Glutamatergic neuron (in vitro differentiated cells): ENCODE measurements at regions not wholly inside any gene's neighbourhood (a gene's known extent, or its start where the extent isn't known, plus 50 kb on each side); places are given as distances from the start of the nearest gene placed in this dataset.
"Not testable (repeated sequence)": the region's sequence is repeated elsewhere in the genome, so short reads cannot be mapped to it uniquely, and the experiment has no call there.

ENCODE experiments used
- DNase-seq: peaks from one replicate; pipeline ENCODE4 v3.0.0; 2022
- H3K27ac Mint-ChIP-seq: one replicate; pipeline ENCODE4 v1.8.0; 2020; ENCODE audit warnings: mild to moderate bottlenecking, mixed read lengths, inconsistent platforms; ENCODE audit not compliant: unreplicated experiment
- H3K27me3 Mint-ChIP-seq: one replicate; pipeline ENCODE4 v1.8.0; 2020; ENCODE audit warnings: mild to moderate bottlenecking, moderate library complexity, mixed read lengths, inconsistent platforms; ENCODE audit not compliant: unreplicated experiment
- H3K36me3 Mint-ChIP-seq: one replicate; pipeline ENCODE4 v1.8.0; 2020; ENCODE audit warnings: mild to moderate bottlenecking, mixed read lengths, inconsistent platforms; ENCODE audit not compliant: unreplicated experiment
- H3K4me1 Mint-ChIP-seq: one replicate; pipeline ENCODE4 v1.8.0; 2020; ENCODE audit warnings: mild to moderate bottlenecking, low read depth, mixed read lengths, inconsistent platforms; ENCODE audit not compliant: unreplicated experiment
- H3K4me3 Mint-ChIP-seq: one replicate; pipeline ENCODE4 v1.8.0; 2020; ENCODE audit warnings: mild to moderate bottlenecking, mixed read lengths, inconsistent platforms; ENCODE audit not compliant: unreplicated experiment
- H3K9me3 Mint-ChIP-seq: one replicate; pipeline ENCODE4 v1.8.0; 2020; ENCODE audit warnings: mild to moderate bottlenecking, moderate library complexity, mixed read lengths, inconsistent platforms; ENCODE audit not compliant: unreplicated experiment
- TF ChIP-seq, protein P1 (sequence below): fragments of 200-600 bp; sonication (generic); IDR thresholded peaks from one replicate; pipeline ENCODE4 v1.5.0; 2021; ENCODE audit not compliant: partially characterized antibody, unreplicated experiment

DNA sequence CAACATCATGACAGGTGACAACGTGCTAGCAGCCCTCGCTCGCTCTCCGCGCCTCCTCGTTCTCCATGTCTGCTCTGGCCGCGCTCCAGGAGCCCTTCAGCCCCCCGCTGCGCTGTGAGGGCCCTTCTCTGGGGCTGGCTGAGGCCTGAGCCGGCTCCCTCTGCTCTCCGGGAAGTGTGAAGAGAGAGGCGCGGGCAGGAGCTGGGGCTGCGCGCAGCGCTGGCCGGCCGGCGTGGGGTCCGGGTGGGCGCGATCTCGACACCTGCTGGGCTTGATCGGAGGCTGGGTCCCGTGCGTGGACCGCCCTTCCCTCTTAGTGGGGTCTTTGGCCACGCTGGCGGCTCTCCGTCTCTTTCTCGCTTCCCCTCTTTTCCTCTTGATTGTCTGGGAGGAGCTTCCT is 195.5 kb downstream of the ANKRD30BL start:
- Mint-ChIP-seq H3K4me1 (no peaks in the 10 kb centered on the region), H3K27ac (no peak overlapping the region), H3K27me3 (no peaks in the 10 kb centered on the region), H3K4me3 (no peak overlapping the region), H3K9me3 (no peaks in the 10 kb centered on the region), H3K36me3 (no peaks in the 10 kb centered on the region)
- no peak for DNase-seq
- TF ChIP-seq, protein P1, sequence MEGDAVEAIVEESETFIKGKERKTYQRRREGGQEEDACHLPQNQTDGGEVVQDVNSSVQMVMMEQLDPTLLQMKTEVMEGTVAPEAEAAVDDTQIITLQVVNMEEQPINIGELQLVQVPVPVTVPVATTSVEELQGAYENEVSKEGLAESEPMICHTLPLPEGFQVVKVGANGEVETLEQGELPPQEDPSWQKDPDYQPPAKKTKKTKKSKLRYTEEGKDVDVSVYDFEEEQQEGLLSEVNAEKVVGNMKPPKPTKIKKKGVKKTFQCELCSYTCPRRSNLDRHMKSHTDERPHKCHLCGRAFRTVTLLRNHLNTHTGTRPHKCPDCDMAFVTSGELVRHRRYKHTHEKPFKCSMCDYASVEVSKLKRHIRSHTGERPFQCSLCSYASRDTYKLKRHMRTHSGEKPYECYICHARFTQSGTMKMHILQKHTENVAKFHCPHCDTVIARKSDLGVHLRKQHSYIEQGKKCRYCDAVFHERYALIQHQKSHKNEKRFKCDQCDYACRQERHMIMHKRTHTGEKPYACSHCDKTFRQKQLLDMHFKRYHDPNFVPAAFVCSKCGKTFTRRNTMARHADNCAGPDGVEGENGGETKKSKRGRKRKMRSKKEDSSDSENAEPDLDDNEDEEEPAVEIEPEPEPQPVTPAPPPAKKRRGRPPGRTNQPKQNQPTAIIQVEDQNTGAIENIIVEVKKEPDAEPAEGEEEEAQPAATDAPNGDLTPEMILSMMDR: no peak

DNA sequence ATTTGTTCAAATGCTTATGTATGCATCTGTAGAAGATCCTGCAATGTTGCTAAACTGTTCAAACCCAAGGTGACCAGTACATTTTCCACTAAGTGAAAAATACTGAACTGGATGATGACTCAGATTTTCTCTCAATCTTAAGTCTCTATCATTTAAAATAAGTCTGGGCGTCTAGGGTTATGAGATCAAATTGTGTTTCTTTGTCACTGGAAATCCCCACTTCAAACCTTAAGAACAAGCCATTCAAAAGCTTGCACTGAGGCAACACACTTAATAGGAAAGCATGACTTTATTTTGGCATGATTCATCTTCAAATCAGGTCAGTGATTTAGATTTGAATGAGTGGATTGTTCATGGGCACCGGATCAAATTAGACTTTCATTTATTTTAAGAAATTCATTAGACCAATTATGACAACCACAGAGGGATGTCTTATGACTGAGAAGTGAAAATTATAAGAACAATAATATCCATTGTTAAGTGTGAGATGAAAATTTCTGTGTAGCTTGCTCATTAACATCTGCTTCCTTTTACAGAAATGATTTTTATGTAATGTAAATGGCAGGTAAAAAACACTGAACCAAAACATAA is 203.6 kb downstream of the ANKRD30BL start:
- not testable (repeated sequence) for DNase-seq, H3K36me3 Mint-ChIP-seq, H3K27ac Mint-ChIP-seq, H3K9me3 Mint-ChIP-seq, H3K4me1 Mint-ChIP-seq, H3K4me3 Mint-ChIP-seq, H3K27me3 Mint-ChIP-seq

DNA sequence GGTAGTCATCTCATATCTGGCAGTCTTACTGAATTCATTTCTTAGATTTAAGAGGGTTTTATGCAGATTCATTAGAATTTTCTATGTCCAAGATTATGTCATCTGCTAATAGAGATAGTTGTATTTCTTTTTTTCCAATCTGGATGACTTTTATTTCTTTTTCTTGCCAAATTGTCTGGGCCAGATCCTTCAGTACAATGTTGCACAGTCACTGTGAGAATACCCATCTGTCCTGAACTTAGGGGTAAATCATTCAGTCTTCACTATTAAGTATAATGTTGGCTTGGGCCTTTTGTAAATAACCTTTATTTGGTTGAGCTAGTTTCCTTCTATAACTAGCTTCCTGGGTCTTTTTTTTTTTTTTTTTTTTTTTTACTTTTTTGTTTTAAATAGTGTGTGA is 213.1 kb downstream of the ANKRD30BL start:
- not testable (repeated sequence) for H3K9me3 Mint-ChIP-seq, DNase-seq, H3K27me3 Mint-ChIP-seq, H3K27ac Mint-ChIP-seq, H3K4me1 Mint-ChIP-seq, H3K36me3 Mint-ChIP-seq, H3K4me3 Mint-ChIP-seq

DNA sequence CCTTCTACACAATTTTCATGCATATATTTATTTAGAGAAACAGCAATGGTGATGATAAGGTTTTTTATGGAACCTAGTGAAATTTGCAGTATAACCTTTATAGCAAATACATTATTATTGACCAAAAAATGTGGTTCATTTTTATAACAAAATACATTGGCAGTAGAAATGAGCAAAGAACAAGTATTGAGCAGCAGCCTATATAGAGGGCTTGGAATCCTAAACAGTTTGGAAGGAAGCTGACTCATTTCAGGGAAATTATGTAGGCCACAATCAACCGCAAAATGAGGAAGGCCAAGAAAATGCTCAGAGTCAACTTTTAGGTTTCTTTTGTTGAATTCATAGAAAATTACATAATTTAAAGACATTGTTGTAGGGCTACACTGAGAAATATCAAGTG is 238.5 kb downstream of the ANKRD30BL start:
- not testable (repeated sequence) for H3K27me3 Mint-ChIP-seq, H3K27ac Mint-ChIP-seq, H3K36me3 Mint-ChIP-seq, H3K4me1 Mint-ChIP-seq, DNase-seq, H3K9me3 Mint-ChIP-seq, H3K4me3 Mint-ChIP-seq

DNA sequence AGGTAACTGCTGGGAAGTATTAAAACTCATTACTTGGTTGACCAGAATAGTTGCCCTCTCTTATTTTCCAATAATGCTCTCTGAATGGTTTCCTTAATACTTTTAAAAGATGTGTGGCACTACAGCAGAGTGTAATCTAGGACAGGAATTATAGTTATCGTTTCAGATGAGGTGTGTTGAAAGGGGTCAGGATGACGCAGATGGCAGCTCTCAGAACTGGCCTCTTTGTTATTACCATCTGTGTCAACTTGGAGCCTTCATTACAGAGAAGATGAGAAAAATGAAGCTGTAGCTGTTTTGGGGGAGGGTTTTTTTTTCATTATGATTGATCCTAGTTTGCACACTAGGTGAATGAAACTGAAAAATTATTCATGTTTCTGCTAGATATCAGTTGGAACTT is 238.9 kb downstream of the ANKRD30BL start:
- not testable (repeated sequence) for H3K9me3 Mint-ChIP-seq, H3K36me3 Mint-ChIP-seq, DNase-seq, H3K4me1 Mint-ChIP-seq, H3K4me3 Mint-ChIP-seq, H3K27me3 Mint-ChIP-seq, H3K27ac Mint-ChIP-seq
